RWPE1 (cell line): ENCODE measurements at regions not wholly inside any gene's neighbourhood (a gene's known extent, or its start where the extent isn't known, plus 50 kb on each side); places are given as distances from the start of the nearest gene placed in this dataset.

Experiments used
- CTCF ChIA-PET: fragments of 350-600 bp; sonication (Branson Sonifier 250); formaldehyde crosslinking; extraction: SDS; loops from one replicate; lab custom pipeline; 2021; lab: Yijun Ruan, JAX
- POLR2A ChIA-PET: fragments of 400-600 bp; formaldehyde crosslinking; extraction: SDS; loops from one replicate; lab custom pipeline; 2020; ENCODE audit warnings: antibody characterized with exemption; ENCODE audit not compliant: low non-redundant PET; lab: Yijun Ruan, JAX
- DNase-seq: peaks from one replicate; pipeline ENCODE4 v3.0.0; 2012; ENCODE audit warnings: low spot score
- H3K27ac ChIP-seq: fragments of 450-650 bp; 2 replicates; pipeline ENCODE4 v1.5.1; 2017
- TF ChIP-seq, protein P1 (sequence below): fragments of 450-650 bp; conservative IDR thresholded peaks from 2 replicates; pipeline ENCODE4 v1.5.1; 2017; ENCODE audit warnings: low read depth, mild to moderate bottlenecking

GRCh38 chr3:59546522-59546921 is 496.7 kb upstream of the CFAP20DC start:
- TF ChIP-seq, protein P1, sequence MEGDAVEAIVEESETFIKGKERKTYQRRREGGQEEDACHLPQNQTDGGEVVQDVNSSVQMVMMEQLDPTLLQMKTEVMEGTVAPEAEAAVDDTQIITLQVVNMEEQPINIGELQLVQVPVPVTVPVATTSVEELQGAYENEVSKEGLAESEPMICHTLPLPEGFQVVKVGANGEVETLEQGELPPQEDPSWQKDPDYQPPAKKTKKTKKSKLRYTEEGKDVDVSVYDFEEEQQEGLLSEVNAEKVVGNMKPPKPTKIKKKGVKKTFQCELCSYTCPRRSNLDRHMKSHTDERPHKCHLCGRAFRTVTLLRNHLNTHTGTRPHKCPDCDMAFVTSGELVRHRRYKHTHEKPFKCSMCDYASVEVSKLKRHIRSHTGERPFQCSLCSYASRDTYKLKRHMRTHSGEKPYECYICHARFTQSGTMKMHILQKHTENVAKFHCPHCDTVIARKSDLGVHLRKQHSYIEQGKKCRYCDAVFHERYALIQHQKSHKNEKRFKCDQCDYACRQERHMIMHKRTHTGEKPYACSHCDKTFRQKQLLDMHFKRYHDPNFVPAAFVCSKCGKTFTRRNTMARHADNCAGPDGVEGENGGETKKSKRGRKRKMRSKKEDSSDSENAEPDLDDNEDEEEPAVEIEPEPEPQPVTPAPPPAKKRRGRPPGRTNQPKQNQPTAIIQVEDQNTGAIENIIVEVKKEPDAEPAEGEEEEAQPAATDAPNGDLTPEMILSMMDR: no peak
- ChIA-PET POLR2A (no interaction called here), CTCF (no interaction called here)
- DNase-seq: no peak
- H3K27ac ChIP-seq: no peak overlapping the region

DNA sequence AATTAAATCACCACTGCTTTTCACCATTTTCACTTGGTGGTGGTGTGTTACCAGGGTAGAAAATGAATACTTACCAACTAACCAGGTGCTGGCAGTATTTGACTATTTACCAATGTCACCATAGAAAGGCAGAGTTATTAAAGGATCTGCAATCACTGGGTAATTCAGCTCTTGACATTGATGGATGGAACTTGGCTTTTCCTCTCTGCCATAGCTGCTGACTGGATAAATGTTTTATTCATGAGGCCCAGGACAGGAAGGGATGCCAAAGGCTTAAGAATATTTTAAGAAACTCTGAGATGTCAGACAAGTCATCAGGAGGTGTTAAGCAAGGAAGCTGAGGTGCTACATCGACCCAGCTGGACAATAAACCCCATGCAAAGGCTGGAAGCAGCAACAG is 495.5 kb upstream of the CFAP20DC start:
- DNase-seq: no peak
- no peak overlapping the region for H3K27ac ChIP-seq
- TF ChIP-seq, protein P1: no peak
- ChIA-PET CTCF (no interaction called here), POLR2A (no interaction called here)

DNA sequence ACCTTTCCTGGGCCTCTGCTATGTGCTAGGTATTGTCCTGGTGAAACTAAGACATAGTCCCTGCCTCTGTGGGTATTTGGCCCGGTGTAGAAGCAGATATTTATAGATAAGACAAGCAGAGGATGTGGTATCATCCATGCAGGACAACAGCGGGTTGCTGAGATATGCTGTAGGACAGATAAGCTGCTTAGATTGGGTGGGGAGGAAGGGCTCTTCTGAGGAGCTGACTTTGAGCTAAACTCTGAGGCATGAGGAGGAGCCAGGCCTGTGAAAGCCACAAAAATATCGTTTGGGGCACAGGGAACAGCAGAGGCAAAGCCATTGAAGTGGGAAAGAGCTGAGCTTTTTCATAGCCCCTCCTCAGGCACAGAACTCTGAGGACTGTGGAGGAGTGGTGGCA is 492.5 kb upstream of the CFAP20DC start:
- no peak overlapping the region for H3K27ac ChIP-seq
- TF ChIP-seq, protein P1: no peak
- ChIA-PET CTCF (interaction anchor here (0.6 kb wide), 1 partner anchor 33 kb away, joined by 4 read pairs; no protein-coding TSS in a partner anchor), POLR2A (no interaction called here)
- no peak for DNase-seq

GRCh38 chr3:59540696-59541095 is 490.9 kb upstream of the CFAP20DC start:
- ChIA-PET CTCF (no interaction called here), POLR2A (no interaction called here)
- H3K27ac ChIP-seq: no peak overlapping the region
- TF ChIP-seq, protein P1: no peak
- no peak for DNase-seq

GRCh38 chr3:59540241-59540640 is 490.4 kb upstream of the CFAP20DC start:
- POLR2A ChIA-PET: no interaction called here
- no peak overlapping the region for H3K27ac ChIP-seq
- no peak for DNase-seq
- CTCF ChIA-PET: no interaction called here
- TF ChIP-seq, protein P1: no peak

GRCh38 chr3:59538753-59539432 is 489.1 kb upstream of the CFAP20DC start:
- no peak overlapping the region for H3K27ac ChIP-seq
- TF ChIP-seq, protein P1: no peak
- CTCF ChIA-PET: interaction anchor here (0.6 kb wide), 1 partner anchor 961 kb away, joined by 3 read pairs; no protein-coding TSS in a partner anchor
- no peak for DNase-seq
- POLR2A ChIA-PET: no interaction called here
